IMR-90 (cell line): ENCODE measurements at regions not wholly inside any gene's neighbourhood (a gene's known extent, or its start where the extent isn't known, plus 50 kb on each side); places are given as distances from the start of the nearest gene placed in this dataset.

Experiments used
- ATAC-seq: fragments of 200-7000 bp; cut with Tn5 transposase; 2 replicates; pipeline ENCODE4 v1.9.1; 2020; ENCODE audit warnings: low read depth, mild to moderate bottlenecking, moderate library complexity
- BruUV-seq: library from RNA; stranded (reverse); fragments of 400-500 nt; replicated peaks from 2 replicates; lab custom pipeline; 2021; lab: Mats Ljungman, UMichigan
- CTCF ChIA-PET: fragments of 300-600 bp; formaldehyde crosslinking; extraction: SDS; loops from one replicate; lab custom pipeline; 2021; ENCODE audit warnings: antibody characterized with exemption; lab: Yijun Ruan, JAX
- POLR2A ChIA-PET: fragments of 300-600 bp; sonication (Branson Sonifier 250); formaldehyde crosslinking; loops from one replicate; lab custom pipeline; 2022; ENCODE audit warnings: antibody characterized with exemption; ENCODE audit not compliant: unreplicated experiment; lab: Charles Lee
- DNase-seq: peaks from one replicate; pipeline ENCODE4 v3.0.0; 2013
- H2AFZ ChIP-seq: replicated peaks from 2 replicates; pipeline ENCODE3; 2013; ENCODE audit warnings: low read length, mild to moderate bottlenecking; ENCODE audit not compliant: poor library complexity
- H2AK5ac ChIP-seq: 2 replicates; pipeline ENCODE4 v1.6.1; 2013; ENCODE audit warnings: low read depth, low read length, inconsistent platforms
- H2AK9ac ChIP-seq: replicated peaks from 2 replicates; pipeline ENCODE3; 2013; ENCODE audit warnings: mild to moderate bottlenecking, low read depth, low read length, moderate library complexity; ENCODE audit not compliant: poor library complexity
- H2BK120ac ChIP-seq: 2 replicates; pipeline ENCODE4 v1.6.1; 2013; ENCODE audit warnings: low read depth, low read length, inconsistent platforms
- H2BK15ac ChIP-seq: 3 replicates; pipeline ENCODE4 v1.6.1; 2013; ENCODE audit warnings: low read depth, low read length, inconsistent platforms
- H2BK20ac ChIP-seq: 2 replicates; pipeline ENCODE4 v1.6.1; 2013; ENCODE audit warnings: low read depth, mild to moderate bottlenecking, inconsistent platforms, low read length, moderate library complexity
- H2BK5ac ChIP-seq: 2 replicates; pipeline ENCODE4 v1.6.1; 2013; ENCODE audit warnings: mild to moderate bottlenecking, low read depth, low read length, inconsistent platforms; ENCODE audit not compliant: poor library complexity, severe bottlenecking
- H3K14ac ChIP-seq: replicated peaks from 2 replicates; pipeline ENCODE4 v1.6.1; 2013; ENCODE audit warnings: low read depth, low read length, inconsistent platforms
- H3K18ac ChIP-seq: 2 replicates; pipeline ENCODE4 v1.6.1; 2013; ENCODE audit warnings: low read depth, low read length, control low read depth
- H3K23ac ChIP-seq: 2 replicates; pipeline ENCODE4 v1.6.1; 2013; ENCODE audit warnings: low read depth, low read length, inconsistent platforms
- H3K27ac ChIP-seq: 2 replicates; pipeline ENCODE4 v1.5.1; 2013; ENCODE audit warnings: mild to moderate bottlenecking, control low read depth, low read length; ENCODE audit not compliant: insufficient read depth
- H3K27me3 ChIP-seq: 2 replicates; pipeline ENCODE4 v1.6.1; 2013; ENCODE audit warnings: low read length; ENCODE audit not compliant: control insufficient read depth, insufficient read depth
- H3K36me3 ChIP-seq: 2 replicates; pipeline ENCODE4 v1.6.1; 2013; ENCODE audit warnings: low read length, mixed read lengths; ENCODE audit not compliant: control insufficient read depth, insufficient read depth
- H3K4ac ChIP-seq: 2 replicates; pipeline ENCODE4 v1.6.1; 2013; ENCODE audit warnings: low read depth, low read length, inconsistent platforms
- H3K4me1 ChIP-seq: 2 replicates; pipeline ENCODE4 v1.6.1; 2013; ENCODE audit warnings: low read length, mixed read lengths; ENCODE audit not compliant: control insufficient read depth, insufficient read depth
- H3K4me2 ChIP-seq: 2 replicates; pipeline ENCODE4 v1.6.1; 2013; ENCODE audit warnings: low read depth, mild to moderate bottlenecking, control low read depth, low read length, moderate library complexity
- H3K4me3 ChIP-seq: 2 replicates; pipeline ENCODE4 v1.5.1; 2013; ENCODE audit warnings: low read depth, mild to moderate bottlenecking, control low read depth, low read length, moderate library complexity; ENCODE audit not compliant: insufficient read depth
- H3K56ac ChIP-seq: 2 replicates; pipeline ENCODE4 v1.6.1; 2013; ENCODE audit warnings: low read length, inconsistent platforms; ENCODE audit not compliant: insufficient read depth; ENCODE audit errors: extremely low read depth
- H3K79me1 ChIP-seq, 2 experiments: 2 replicates each; pipeline ENCODE4 v1.6.1; 2013; ENCODE audit warnings: low read length in 2 of 2, inconsistent platforms in 1 of 2, low read depth in 1 of 2
- H3K9ac ChIP-seq: 2 replicates; pipeline ENCODE4 v1.6.1; 2013; ENCODE audit warnings: low read depth, low read length, control low read depth
- H3K9me1 ChIP-seq: 2 replicates; pipeline ENCODE4 v1.6.1; 2013; ENCODE audit warnings: low read length, inconsistent platforms; ENCODE audit not compliant: insufficient read depth
- H3K9me3 ChIP-seq: 2 replicates; pipeline ENCODE4 v1.6.1; 2013; ENCODE audit warnings: low read length; ENCODE audit not compliant: control insufficient read depth, insufficient read depth
- H4K20me1 ChIP-seq: 2 replicates; pipeline ENCODE4 v1.6.1; 2013; ENCODE audit warnings: low read length, inconsistent platforms; ENCODE audit not compliant: insufficient read depth
- H4K5ac ChIP-seq: 2 replicates; pipeline ENCODE4 v1.6.1; 2013; ENCODE audit warnings: mild to moderate bottlenecking, low read depth, low read length, control low read depth
- H4K8ac ChIP-seq, 2 experiments: 2 replicates each; pipeline ENCODE4 v1.6.1; 2013; ENCODE audit warnings: low read depth in 2 of 2, low read length in 2 of 2, control low read depth in 1 of 2, inconsistent platforms in 1 of 2
- H4K91ac ChIP-seq: 2 replicates; pipeline ENCODE4 v1.6.1; 2013; ENCODE audit warnings: low read depth, low read length, inconsistent platforms; ENCODE audit not compliant: insufficient read depth
- CTCF ChIP-seq: conservative IDR thresholded peaks from 2 replicates; pipeline ENCODE4 v1.5.1; 2012; ENCODE audit warnings: mild to moderate bottlenecking, low read depth, low read length, improper control_type of control experiment
- FOS ChIP-seq: fragments of 150-350 bp; IDR thresholded peaks from 2 replicates; pipeline ENCODE4 v1.6.1; 2016; ENCODE audit warnings: low read depth, low read length
- MXI1 ChIP-seq: IDR thresholded peaks from 2 replicates; pipeline ENCODE4 v1.6.1; 2012; ENCODE audit warnings: low read depth, mild to moderate bottlenecking, low read length, moderate library complexity, borderline replicate concordance
- USF2 ChIP-seq: fragments of 150-350 bp; IDR thresholded peaks from 2 replicates; pipeline ENCODE4 v1.6.1; 2017; ENCODE audit warnings: mild to moderate bottlenecking, antibody characterized with exemption, low read length, low read depth
- WGBS, 2 experiments: methylation state at CpG; one replicate each; pipeline versions ENCODE4 v1.1.5 to v1.1.7; 2013; ENCODE audit warnings: missing lambda C conversion rate in 2 of 2; ENCODE audit not compliant: insufficient read length in 1 of 2; ENCODE audit errors: extremely low coverage in 2 of 2; 5-methylcytosine and 5-hydroxymethylcytosine counted together
- dilution Hi-C: fragments of 300-500 bp; cut with HindIII; formaldehyde crosslinking; loops from one replicate; pipeline ENCODE4 v1.14.3; 2018; ENCODE audit warnings: low sequenced_read_pairs; ENCODE audit not compliant: unreplicated experiment
- in situ Hi-C: fragments of 300-500 bp; cut with MboI; formaldehyde crosslinking; loops from 3 replicates; pipeline ENCODE4 v1.14.3; 2019; ENCODE audit warnings: low sequenced_read_pairs, inconsistent platforms, mixed read lengths
- intact Hi-C: fragments of 100-400 bp; cut with micrococcal nuclease; formaldehyde crosslinking; loops from 2 replicates; pipeline ENCODE4 v1.10.0; 2022

- H2BK20ac ChIP-seq: no peak overlapping the region
- BruUV-seq: no TSS peak
- H3K4me1 ChIP-seq: no peaks in the 10 kb centered on the region
- TF ChIP-seq USF2 (no peak), MXI1 (no peak), CTCF (peak; percentile 36), FOS (no peak)
- no peak overlapping the region for H3K23ac ChIP-seq
- H4K5ac ChIP-seq: no peak overlapping the region
- intact Hi-C loops: loop anchor here (5.0 kb wide), 1 partner anchor 609 kb away; no protein-coding TSS in a partner anchor
- H2AFZ ChIP-seq: no peak overlapping the region
- no peak overlapping the region for H3K14ac ChIP-seq
- DNase-seq (no peak), ATAC-seq (no peak)
- no peaks in the 10 kb centered on the region for H4K20me1 ChIP-seq
- H2BK15ac ChIP-seq: no peak overlapping the region
- no peaks in the 10 kb centered on the region for H3K79me1 ChIP-seq
- H3K4me2 ChIP-seq: no peak overlapping the region
- H2BK5ac ChIP-seq: no peak overlapping the region
- H3K4ac ChIP-seq: no peak overlapping the region
- no peak overlapping the region for H4K91ac ChIP-seq
- no peak overlapping the region for H4K8ac ChIP-seq
- no peak overlapping the region for H3K9ac ChIP-seq
- no peak overlapping the region for H2AK5ac ChIP-seq
- dilution Hi-C loops: no loop called here
- H3K56ac ChIP-seq: no peak overlapping the region
- ChIA-PET POLR2A (no interaction called here), CTCF (no interaction called here)
- no peaks in the 10 kb centered on the region for H3K9me1 ChIP-seq
- peaks cover 4% of the 10 kb centered on the region for H3K9me3 ChIP-seq
- H2BK120ac ChIP-seq: no peak overlapping the region
- H3K27ac ChIP-seq: no peak overlapping the region
- no CpG with 5 or more reads among the region's 1 CpG for WGBS, 2 experiments
- no peak overlapping the region for H3K4me3 ChIP-seq
- no peak overlapping the region for H3K18ac ChIP-seq
- no peaks in the 10 kb centered on the region for H3K36me3 ChIP-seq
- no peak overlapping the region for H2AK9ac ChIP-seq
- in situ Hi-C loops: no loop called here
- H3K27me3 ChIP-seq: no peaks in the 10 kb centered on the region
These were observed 741.4 kb upstream of the POT1 start for GRCh38 chr7:125670926-125671572.
